ENCODE measurements at regions not wholly inside any gene's neighbourhood (a gene's known extent, or its start where the extent isn't known, plus 50 kb on each side); places are given as distances from the start of the nearest gene placed in this dataset.

DNA sequence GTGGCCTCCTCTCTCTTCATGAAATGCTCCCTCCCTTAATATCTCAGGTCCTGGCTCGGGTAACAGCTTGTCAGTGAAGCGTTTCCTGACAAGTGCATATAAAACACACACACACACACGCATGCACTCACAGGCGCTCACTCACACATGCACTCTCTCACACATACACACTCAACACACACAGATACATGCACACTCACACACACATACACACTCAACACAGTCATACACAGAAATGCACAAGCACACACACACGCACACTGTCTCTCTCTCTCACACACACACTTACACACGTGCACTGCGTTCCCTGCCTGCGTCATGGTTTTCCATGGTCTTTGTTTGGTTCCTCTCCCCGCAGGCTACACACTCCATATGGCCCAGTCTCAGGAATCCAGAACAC lies 344.1 kb downstream of the UQCRFS1 start:
- no peak for DNase-seq
- intact Hi-C loops (cut with DNase I): no loop called here

DNA sequence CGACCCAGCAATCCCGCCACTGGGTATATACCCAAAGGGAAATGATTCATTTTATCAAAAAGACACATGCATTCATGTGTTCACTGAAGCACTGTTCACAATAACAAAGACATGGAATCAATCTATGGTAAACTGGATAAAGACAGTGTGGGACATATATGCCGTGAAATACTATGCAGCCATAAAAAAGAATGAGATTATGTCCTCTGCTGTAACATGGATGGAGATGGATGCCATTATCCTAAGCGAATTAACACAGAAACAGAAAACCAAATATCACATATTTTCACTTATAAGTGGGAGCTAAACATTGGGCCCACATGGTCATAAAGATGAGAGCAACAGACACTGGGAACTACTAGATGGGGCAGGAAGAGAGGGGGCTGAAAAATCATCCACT lies 345.0 kb downstream of the UQCRFS1 start:
- no peak for DNase-seq
- intact Hi-C loops (cut with DNase I): no loop called here

DNA sequence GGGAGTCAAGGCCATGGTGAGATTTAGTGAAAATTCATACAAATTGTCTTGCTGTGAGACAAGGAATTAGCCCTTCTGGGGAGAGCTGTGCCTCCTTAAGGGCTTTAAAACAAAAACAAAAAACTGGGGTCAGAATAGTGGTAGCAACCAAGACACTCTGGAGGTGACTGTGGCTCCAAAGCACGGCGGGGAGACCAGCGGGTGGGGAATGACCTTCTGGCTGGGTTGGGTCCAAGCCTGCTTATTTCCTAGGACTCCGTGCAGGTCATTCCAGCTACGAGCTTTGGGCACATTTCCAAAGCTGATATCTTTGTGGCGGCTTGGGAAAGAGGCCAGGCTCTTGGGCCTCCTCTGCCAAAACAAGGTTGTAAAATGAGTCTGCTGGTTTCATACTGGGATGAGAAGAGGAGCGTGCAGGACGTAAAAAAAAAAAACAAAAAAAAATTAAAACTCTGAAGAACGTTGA lies 348.3 kb downstream of the UQCRFS1 start:
- peak in 1 of 10 donors; percentile 33 for DNase-seq
- intact Hi-C loops (cut with DNase I): no loop called here

DNA sequence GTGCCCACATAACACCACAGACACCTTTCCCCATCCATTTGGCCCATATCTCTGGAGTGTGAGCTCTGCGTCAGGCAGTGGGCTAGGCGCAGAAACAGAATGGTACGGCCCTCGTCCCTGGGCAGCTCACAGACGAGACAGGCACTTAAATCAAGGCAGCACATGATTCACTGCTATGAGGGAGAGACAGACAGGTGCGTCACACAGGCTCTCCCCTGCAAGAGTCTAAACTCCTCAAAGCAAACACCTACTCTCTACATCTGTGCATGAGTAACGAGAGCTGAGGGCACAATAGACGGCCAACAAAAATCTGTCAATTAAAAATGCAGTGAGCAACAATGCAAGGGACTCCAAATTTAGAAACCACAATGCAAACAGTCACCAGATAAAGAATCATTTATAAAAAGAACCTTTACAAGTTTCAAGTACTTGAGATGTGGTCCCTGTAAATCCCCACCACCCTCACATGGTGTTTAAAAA lies 348.9 kb downstream of the UQCRFS1 start:
- peak in 2 of 10 donors; percentile 19 to 85 for DNase-seq
- intact Hi-C loops (cut with DNase I): no loop called here

DNA sequence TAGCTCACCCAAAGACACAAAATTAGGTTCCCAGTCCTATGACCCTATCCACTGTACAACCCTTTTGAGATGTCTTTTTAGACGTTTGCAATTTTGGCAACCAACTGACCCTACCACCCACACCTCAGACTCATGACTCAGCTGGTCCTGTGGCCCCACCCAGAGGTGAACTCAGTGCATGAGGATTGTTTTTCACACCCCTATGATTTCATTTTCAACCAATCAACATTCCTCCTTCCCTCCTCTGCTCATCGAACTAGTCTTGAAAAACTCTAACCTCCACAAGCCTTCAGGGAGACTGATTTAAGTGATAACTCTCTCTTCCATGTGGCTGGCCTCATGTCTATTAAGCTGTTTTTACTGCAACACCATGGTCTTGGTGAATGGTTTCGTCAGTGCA lies 350.7 kb downstream of the UQCRFS1 start:
- intact Hi-C loops (cut with DNase I): no loop called here
- no peak for DNase-seq

DNA sequence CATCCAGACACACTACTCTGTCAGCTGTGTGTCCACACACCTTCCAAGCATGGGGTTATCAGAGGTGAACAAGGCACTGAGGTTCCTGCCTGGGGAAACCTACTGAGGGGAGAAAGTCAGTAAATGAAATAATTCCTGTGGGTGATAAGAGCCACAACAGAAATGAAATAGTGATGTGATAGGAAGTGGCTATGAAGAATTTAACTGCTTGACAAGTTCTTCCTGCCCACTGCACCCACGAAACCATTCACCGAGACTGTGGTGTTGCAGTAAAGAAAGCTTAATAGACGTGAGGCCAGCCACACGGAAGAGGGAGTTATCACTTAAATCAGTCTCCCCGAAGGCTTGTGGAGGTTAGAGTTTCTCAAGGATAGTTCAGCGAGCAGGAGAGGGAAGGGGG lies 353.1 kb downstream of the UQCRFS1 start:
- DNase-seq: no peak
- intact Hi-C loops (cut with DNase I): no loop called here

DNA sequence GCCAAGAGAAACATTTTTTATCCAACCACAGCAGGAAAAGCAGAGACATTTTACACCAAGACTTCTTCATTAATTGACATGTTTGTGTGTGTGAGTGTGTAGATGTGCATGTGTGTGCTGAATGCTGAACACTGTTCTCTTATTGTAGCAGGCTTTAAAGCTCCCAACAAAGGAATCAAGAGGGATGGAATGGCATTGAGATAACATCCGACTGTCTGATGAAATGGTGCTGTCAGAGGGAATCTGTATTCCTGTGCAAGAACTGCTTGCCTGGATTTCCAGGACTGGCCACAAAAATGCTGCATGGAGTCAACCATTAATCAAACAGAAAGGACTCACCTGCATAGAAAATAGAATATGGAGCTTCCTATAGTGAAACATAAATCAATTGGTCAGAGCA lies 354.0 kb downstream of the UQCRFS1 start:
- no peak for DNase-seq
- intact Hi-C loops (cut with DNase I): no loop called here

DNA sequence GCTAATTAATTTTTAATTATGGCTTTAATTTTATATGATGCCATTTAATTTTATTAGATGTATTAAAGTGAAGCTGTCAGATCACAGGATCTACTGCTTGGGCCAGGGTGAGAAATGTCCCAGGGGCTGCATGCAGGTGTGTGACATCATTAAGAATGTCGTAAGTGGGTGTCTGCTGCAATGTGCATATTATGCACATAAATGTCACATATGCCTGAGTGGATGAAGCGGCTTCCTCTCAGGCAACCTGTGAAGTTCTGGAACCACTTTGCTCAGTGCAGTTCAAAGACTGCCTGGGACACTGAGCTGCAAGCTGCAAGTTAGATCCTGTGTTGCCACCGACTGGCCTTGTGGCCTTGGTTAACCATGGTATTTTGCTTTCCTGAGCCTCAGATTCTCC lies 355.0 kb downstream of the UQCRFS1 start:
- peak in 1 of 10 donors; percentile 21 for DNase-seq
- intact Hi-C loops (cut with DNase I): no loop called here

DNA sequence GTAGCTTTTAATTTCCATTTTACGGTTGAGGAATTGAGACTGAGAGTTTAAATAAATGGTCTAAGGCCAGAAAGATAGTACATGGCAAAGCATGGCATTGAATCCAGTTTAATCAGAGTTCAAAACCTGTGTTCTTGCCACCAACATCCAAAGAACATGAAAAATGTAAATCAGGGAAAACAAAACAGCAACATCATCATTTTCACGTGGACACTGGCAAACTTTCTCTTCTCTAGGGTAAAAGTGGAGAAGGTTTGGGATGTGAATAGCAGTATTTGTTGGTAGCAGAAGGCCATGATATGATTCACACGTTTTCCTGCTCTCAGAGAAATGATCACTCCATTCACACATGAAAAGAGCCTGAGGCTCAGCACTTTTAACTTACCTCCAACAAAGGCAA lies 357.7 kb downstream of the UQCRFS1 start:
- intact Hi-C loops (cut with DNase I): no loop called here
- no peak for DNase-seq

DNA sequence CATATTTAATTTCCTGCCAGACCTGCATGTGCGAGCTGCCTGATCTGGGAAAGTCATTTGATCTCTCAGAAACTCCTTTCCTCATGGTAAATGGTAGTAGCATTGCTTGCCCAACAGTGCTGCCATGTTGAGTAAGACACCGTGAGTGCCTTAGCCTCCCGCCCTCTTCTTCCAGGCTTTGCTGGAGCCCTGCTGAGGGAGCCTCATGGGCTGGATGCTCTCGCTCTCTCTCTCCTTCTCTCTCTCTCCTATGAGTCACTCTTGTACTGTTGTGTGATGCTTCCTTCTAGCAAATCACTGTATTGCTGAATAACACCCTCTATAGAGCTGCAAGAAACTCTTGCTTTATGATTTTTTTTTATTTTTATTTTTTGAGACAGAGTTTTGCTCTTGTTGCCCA lies 365.5 kb downstream of the UQCRFS1 start:
- DNase-seq: no peak
- intact Hi-C loops (cut with DNase I): no loop called here

DNA sequence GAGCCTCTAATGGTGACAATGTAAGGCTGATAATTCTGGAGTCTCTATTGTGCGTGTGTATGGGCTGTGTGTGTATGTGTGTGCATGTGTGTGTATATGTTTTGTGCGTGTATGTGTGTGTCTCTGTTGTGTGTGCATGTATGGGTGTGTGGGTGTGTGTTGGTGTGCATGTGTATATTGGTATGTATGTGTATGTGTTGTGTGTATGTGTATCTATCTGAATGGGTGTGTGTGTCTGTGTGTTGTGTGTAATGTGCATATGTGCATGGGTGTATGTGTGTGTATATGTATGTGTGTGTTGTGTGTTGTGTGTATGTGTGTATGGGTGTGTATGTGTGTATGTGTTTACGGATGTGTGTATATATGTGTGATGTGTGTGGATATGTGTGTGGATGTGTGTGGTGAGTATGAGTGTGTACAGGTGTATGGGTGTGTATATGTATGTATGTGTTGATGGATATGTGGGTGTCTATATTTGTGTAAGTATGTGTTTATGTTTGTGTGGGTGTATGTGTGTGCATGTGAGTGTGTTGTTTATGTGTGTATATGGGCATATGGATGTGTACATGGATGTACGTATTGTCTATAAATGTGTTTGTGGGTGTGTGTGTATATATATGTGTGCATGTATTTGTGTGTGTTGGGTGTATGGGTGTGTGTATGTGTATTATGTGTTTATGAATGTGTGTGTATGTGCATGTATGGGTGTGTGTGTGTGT lies 366.7 kb downstream of the UQCRFS1 start:
- no peak for DNase-seq
- intact Hi-C loops (cut with DNase I): no loop called here

DNA sequence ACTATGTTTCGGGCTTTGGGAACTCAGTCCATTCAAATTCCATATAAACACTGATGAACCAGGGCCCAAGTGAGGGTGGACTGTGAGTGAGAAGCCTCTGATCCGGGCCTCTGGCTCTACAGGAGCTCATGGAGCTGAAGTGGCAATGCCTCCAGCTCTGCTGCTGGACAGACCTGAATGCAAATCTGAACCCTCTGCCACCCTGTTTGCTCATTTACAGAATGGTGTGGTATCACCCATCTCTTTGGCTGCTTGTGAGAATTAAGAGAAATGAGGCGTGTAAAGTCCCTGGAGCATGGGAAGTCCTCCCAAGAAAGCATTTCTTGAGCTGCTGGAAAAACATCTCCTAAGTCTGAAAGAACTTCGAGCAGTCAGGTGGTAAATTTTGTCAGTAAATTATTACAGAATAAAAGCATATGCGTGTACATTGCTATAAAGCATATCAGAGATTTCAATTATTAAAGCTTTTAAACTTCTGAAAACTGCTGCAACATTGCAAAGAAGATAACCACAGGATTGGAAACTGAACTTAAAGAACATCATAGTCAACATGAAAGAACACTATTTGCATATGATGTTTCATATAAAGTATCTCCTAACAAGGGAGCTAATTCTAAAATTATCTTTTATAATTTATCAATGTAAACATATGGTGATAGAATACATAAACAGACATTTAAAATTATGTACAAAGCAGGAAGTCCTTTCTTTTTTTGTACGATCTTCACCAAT lies 369.0 kb downstream of the UQCRFS1 start:
- intact Hi-C loops (cut with DNase I): no loop called here
- no peak for DNase-seq

DNA sequence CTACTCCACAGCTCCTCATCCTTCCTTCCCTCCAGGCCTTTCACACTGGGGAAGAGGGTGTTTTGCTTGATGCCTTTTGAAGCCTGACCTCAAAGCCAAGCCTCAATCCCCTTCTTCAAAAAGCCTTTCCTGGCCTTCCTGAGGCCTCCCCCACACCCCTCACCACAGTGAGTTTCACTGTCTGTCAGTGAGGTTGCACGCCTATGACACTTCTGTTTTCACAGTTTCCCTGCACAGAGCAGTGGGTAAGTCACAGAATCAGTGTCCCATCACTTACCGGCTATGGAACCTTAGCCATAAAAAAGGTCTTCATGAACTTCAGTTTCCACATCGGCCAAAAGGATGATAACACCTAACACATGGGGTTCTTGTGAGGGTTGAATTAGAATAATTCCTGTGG lies 371.4 kb downstream of the UQCRFS1 start:
- DNase-seq: no peak
- intact Hi-C loops (cut with DNase I): no loop called here

DNA sequence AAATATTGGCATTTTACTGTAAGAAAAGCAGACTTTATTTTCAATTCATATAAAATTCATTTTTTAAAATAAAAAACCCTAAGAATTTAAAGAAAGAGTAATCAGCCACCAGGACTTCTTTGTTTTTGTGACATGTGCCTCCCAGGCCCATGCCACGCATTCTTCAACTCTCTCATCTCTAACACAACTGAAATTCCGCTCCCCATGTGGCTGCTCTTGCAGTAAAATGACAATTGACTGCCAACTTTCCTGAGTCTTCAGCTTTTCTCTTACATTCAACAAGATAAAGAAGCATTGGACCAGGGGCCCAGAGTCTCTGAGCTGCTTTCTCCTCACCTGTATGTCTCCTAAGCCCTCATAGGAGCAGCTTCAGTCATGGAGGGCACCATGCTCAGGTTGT lies 372.1 kb downstream of the UQCRFS1 start:
- DNase-seq: no peak
- intact Hi-C loops (cut with DNase I): no loop called here

DNA sequence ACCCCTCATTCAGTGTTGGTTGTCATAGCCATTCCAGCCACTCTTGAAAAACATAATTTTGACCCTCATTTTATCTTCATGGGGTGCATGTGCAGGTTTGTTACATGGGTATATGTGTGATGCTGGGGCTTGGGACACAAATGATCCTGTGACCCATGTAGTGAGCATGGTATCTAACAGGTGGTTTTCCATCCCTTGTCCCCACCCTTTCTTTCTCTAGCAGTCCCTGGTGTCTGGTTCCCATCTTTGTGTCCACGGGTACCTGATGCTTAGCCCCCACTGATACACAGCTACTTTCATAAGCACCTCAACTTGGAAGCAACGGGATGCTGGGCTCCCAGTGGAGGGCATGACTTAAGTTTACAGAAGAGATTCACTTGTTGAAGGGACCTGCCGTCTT lies 373.5 kb downstream of the UQCRFS1 start:
- no peak for DNase-seq
- intact Hi-C loops (cut with DNase I): no loop called here

DNA sequence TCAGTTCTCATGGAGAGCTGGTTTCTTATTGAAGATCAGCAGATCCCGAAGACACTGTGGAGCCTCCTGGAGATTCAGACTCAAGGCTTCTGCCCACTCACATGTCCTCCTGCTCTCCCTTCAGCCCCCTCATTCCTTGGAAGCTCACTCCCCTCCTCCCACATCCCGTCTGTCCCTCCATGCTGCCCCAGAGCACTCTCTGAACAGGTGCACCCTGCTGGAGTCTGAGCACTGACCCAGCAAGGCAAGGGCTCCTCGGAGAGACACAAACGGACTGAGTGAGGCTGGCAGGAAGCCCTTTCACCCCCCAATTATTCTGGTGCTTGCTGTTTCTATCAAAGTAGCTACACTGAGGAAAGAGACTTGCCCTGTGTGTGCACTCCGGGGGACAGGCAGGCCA lies 374.0 kb downstream of the UQCRFS1 start:
- no peak for DNase-seq
- intact Hi-C loops (cut with DNase I): no loop called here

DNA sequence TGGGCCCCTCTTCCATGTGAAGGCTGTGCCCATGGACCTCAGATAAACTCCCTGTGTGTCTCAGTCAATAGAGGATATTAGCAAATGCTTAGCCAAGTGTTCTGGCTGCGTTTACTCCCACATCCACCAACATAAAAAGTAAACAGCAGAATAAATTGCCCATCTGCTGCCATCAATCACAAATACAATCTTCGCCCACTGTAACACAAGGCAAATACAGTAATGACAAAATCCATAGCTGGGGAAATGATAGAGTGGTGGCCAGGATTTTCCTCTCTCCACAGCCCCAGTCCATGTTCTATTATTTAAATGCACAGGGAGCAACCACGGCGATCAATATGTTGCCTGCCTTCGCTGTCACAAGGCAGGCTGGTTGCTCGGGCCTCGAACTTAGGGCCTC lies 376.5 kb downstream of the UQCRFS1 start:
- intact Hi-C loops (cut with DNase I): no loop called here
- DNase-seq: no peak

DNA sequence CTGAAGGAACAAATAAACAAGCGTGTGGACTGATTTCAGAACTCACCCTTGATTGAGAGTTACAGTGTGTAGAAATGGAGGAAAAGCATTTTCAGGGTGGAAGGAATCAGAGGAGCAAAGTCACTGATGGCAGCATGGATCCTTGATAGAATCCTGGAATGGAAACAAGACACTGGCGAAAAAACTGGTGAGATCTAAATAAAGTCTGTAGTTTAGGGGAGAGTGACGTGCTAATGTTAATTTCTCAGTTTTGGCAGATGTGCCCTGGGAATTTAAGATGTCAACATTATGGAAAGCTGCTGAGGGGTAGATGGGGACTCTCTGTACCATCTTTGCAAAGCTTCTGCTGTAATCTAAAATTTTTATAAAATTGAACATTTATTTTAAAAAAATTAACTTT lies 378.0 kb downstream of the UQCRFS1 start:
- intact Hi-C loops (cut with DNase I): no loop called here
- no peak for DNase-seq

DNA sequence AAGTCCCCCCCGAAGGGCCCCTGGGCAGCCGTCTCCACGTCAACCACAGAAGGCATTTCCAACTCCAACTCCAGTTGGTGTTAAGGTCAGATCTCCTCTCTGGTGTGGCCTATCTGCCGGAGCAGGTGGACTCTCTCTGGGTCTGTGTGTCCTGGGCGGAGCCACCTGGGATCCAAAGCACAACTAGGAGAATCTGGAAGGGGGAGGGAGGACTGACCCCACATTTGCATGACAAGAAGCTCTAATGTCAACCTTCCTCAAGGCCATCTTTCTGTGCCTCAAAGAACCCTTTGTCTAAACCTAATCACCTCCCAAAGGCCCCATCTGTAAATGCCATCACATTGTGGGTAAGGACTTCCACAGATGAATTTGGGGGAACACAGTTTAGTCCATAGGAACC lies 381.5 kb downstream of the UQCRFS1 start:
- peak in 1 of 10 donors; percentile 32 for DNase-seq
- intact Hi-C loops (cut with DNase I): no loop called here

DNA sequence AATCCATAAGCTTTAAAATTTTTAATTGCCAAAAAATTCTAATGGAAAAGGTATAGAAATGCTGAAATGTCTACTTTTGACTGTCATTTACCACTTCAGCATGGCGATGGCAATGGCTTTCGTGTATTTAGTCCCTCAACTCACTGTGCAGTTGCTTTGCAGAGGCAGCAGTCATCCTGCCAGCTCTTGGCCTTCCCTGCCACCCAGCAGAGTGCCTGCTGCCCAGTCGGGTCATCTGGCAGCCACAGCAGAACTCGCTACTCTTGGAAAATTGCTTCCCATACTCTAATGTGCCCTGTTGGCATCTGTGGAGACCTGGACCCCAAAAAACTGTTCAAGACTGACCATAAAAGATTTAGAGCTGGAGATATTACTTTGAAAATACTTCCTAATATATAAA lies 383.2 kb downstream of the UQCRFS1 start:
- DNase-seq: peak in 2 of 10 donors; percentile 44 to 62
- intact Hi-C loops (cut with DNase I): no loop called here

DNA sequence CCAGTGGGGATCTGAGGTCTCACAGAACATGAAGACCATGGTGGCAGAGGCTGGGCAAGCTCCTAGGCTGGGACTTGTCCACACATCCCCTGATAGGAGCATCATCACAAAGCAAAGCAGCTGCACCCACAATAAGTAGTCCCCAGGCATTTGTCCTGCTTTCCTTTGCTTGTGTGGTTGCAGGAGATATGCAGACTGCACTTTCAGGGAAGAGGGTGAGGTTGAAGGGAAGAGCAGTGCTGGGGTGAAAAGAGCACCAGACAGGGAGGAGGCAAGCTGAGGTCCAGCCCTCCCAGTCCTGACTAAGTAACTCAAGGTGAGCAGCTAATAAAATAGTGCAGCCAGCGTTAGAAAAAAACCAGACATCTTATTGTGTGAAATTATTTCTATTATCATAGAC lies 383.6 kb downstream of the UQCRFS1 start:
- intact Hi-C loops (cut with DNase I): no loop called here
- no peak for DNase-seq

DNA sequence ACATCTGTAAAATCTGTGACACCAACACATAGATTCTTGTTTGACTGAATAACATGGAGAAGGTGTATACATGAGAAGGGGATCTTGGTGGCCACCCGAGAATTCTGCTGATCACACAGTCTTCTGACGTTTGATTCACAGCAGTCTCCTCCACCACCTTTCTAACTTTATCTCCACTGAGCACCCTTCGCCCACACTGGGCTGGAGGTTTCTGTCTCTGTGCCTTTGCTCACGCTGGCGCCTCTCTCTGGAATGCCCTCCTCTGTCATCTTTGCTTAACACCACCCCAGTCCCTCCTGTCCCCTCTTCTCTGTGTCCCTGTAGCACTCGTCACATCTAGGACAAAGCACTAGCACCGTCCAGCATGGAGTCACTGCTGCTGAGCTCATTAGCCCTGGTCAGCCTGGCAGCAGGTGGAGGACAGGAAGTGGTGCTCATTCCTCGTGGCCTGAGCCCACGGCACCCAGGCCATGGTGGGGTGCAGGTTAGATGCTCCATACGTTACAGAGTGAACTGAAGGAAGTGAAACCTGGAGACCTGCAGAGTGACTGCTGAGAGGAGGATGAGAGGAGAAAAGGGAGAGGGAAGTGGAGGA lies 384.6 kb downstream of the UQCRFS1 start:
- intact Hi-C loops (cut with DNase I): no loop called here
- DNase-seq: peak in 2 of 10 donors; percentile 56 to 63
